ENCODE measurements at regions not wholly inside any gene's neighbourhood (a gene's known extent, or its start where the extent isn't known, plus 50 kb on each side); places are given as distances from the start of the nearest gene placed in this dataset.
A peak's percentile ranks its signal among the peaks of the same experiment; 100 is the strongest.
"Not testable (repeated sequence)": the region's sequence is repeated elsewhere in the genome, so short reads cannot be mapped to it uniquely, and the experiment has no call there.

- Histone ChIP-seq H3K27ac (no peak overlapping the region), H3K4me1 (peaks cover 10 to 34% (median 27%) of the 10 kb centered on the region in 10 experiments), H3K36me3 (no peaks in the 10 kb centered on the region), H4K20me1 (no peaks in the 10 kb centered on the region), H3K9ac (no peak overlapping the region), H3K27me3 (no peaks in the 10 kb centered on the region), H3K4me2 (no peak overlapping the region), H3K9me3 (replicated peaks in 1 of 11) (peaks cover 15 to 30% (median 22%) of the 10 kb centered on the region in 11 experiments; a peak in 18 of 22 replicates), H3K4me3 (no peak overlapping the region)
- no peak for TF ChIP-seq Cebpa-rat (IDR thresholded peaks at IDR 0.05)
These were observed 58.4 kb downstream of the RBFOX3 start for GRCh38 chr17:79552405-79552804.

DNA sequence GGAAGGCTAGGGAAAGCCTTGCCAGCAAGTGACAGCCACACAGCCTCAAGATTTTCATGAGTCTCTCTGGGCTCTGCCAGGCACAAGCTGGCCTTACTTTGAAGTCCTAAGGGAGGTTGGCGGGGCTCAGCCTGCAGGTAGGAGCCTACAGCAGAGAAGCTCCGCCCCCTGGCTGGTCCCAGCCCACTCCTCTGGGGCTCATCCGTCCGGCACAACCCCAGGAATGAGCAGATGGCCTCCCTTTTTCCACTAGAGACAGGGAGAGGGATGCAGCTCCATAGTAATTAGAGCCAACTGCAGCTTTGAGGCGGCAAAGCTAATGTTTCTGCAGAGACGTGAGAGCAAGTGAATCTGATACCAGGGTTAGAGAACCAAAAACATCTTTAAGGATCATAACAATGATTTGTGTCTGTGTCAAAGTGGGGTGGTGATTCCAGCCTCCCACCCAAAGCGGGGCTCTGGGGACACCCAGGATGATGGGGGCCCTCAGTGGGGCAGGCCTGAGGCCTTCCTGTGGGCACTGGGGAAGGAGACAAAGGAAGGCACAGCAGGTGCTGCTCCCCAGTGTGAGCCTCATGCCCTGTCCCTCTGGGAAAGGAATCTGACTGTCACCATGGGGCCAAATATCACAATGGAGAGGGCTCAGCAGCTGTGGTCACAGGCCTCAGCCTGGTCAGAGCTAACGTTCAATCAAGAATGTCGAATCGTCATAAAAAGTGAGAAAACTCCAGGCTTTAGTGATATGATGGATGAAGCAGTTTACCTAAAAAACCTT, 61.5 kb downstream of the RBFOX3 start:
- H3K27me3 ChIP-seq, result no peaks in the 10 kb centered on the region

DNA sequence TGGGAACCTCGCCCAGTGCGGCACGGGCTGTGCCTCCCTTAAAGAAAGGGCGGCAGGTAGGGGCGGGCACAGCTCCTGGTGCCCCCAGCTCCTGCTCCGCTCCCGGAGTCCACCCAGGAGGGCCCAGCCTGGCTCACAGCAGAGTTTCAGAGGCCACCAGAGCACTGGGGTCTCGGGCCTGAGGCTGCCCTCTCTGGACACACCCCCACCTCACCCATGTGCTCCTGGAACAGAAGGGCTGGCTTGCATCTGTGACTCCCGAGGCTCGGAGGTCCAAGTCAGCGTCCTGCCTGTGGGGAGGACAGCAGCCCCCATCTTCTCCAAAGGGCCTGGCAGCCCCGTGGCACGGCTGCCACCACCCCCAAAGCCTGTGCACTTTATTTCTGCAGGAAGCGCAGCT, 62.7 kb downstream of the RBFOX3 start:
- H3K4me2 ChIP-seq, result no peak overlapping the region
- no peak overlapping the region for H3K9ac ChIP-seq
- peaks cover 10 to 16% (median 13%) of the 10 kb centered on the region in 11 experiments; a peak in 18 of 22 replicates for H3K9me3 ChIP-seq (replicated peaks in 1 of 11)
- no peak for TF ChIP-seq Cebpa-rat (IDR thresholded peaks at IDR 0.05)
- H3K4me3 ChIP-seq, result no peak overlapping the region
- no peak overlapping the region for H3K27ac ChIP-seq
- H4K20me1 ChIP-seq, result no peaks in the 10 kb centered on the region
- no peaks in the 10 kb centered on the region for H3K36me3 ChIP-seq
- H3K4me1 ChIP-seq, result peaks cover 3 to 20% (median 13%) of the 10 kb centered on the region in 10 experiments; a peak in 16 of 20 replicates
- no peaks in the 10 kb centered on the region for H3K27me3 ChIP-seq

More for the DNA sequence above, 61.5 kb downstream of the RBFOX3 start:
- Histone ChIP-seq H3K4me3 (no peak overlapping the region), H3K36me3 (no peaks in the 10 kb centered on the region), H4K20me1 (no peaks in the 10 kb centered on the region), H3K9ac (no peak overlapping the region), H3K4me2 (peak overlapping the region in 8 of 11 experiments; percentile 20 to 79 (median 52); a peak in 15 of 22 replicates), H3K4me1 (peaks cover 0 to 18% (median 13%) of the 10 kb centered on the region in 10 experiments; a peak in 15 of 20 replicates), H3K9me3 (replicated peaks in 1 of 11) (peaks cover 15 to 24% (median 20%) of the 10 kb centered on the region in 11 experiments; a peak in 18 of 22 replicates), H3K27ac (no peak overlapping the region)
- no peak for TF ChIP-seq Cebpa-rat (IDR thresholded peaks at IDR 0.05)

DNA sequence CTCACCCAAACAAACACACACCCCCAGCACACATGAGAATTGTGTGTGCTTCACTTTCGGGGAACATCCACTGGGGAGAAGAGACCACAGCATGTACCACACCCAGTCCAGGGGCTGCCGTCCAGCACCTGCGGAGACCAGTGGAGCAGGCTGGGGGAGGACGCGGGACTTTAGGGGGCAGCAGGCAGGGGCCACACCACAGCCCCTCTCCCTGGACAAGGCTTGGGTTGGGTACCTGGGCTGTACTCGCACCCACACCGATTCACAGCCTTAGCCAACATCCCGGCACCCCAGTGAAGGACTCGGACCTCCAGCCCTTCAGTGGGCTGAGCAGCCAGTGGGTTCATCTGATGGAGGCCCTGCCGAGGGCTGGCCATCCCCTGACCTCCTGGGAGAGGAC, 63.3 kb downstream of the RBFOX3 start:
- Histone ChIP-seq H3K27me3 (no peaks in the 10 kb centered on the region), H3K4me1 (peaks cover 3 to 20% (median 13%) of the 10 kb centered on the region in 10 experiments; a peak in 16 of 20 replicates), H3K4me3 (no peak overlapping the region), H3K9me3 (replicated peaks in 1 of 11) (peaks cover 5 to 10% (median 8%) of the 10 kb centered on the region in 11 experiments; a peak in 17 of 22 replicates), H3K36me3 (no peaks in the 10 kb centered on the region), H3K9ac (no peak overlapping the region), H3K27ac (no peak overlapping the region), H3K4me2 (no peak overlapping the region), H4K20me1 (no peaks in the 10 kb centered on the region; a peak in 1 of 22 replicates)
- TF ChIP-seq Cebpa-rat (IDR thresholded peaks at IDR 0.05), result no peak

- not testable (repeated sequence) for H3K27me3 ChIP-seq; H3K9me3 ChIP-seq (replicated peaks in 1 of 11); H4K20me1 ChIP-seq; H3K4me2 ChIP-seq; H3K4me3 ChIP-seq; H3K36me3 ChIP-seq; H3K27ac ChIP-seq; H3K9ac ChIP-seq
- H3K4me1 ChIP-seq, result peaks cover 3 to 20% (median 13%) of the 10 kb centered on the region in 10 experiments; a peak in 16 of 20 replicates
These were observed 63.7 kb downstream of the RBFOX3 start for GRCh38 chr17:79547171-79547570.

- Histone ChIP-seq H3K27me3 (no peaks in the 10 kb centered on the region), H3K36me3 (no peaks in the 10 kb centered on the region), H3K9ac (no peak overlapping the region)
These were observed 64.5 kb downstream of the RBFOX3 start for GRCh38 chr17:79546386-79546785.

GRCh38 chr17:79545251-79546005, 65.4 kb downstream of the RBFOX3 start:
- H3K27ac ChIP-seq, result no peak overlapping the region
- no peak overlapping the region for H3K9ac ChIP-seq
- no peaks in the 10 kb centered on the region for H3K9me3 ChIP-seq (replicated peaks in 1 of 11)
- H3K4me3 ChIP-seq, result no peak overlapping the region
- H3K36me3 ChIP-seq, result no peaks in the 10 kb centered on the region
- no peaks in the 10 kb centered on the region; a peak in 1 of 22 replicates for H4K20me1 ChIP-seq
- no peak for TF ChIP-seq Cebpa-rat (IDR thresholded peaks at IDR 0.05)
- peaks cover 3 to 25% (median 13%) of the 10 kb centered on the region in 10 experiments; a peak in 16 of 20 replicates for H3K4me1 ChIP-seq
- H3K27me3 ChIP-seq, result no peaks in the 10 kb centered on the region
- H3K4me2 ChIP-seq, result no peak overlapping the region

More at GRCh38 chr17:79546386-79546785, 64.5 kb downstream of the RBFOX3 start:
- Histone ChIP-seq H4K20me1 (no peaks in the 10 kb centered on the region; a peak in 1 of 22 replicates), H3K4me1 (peaks cover 3 to 20% (median 13%) of the 10 kb centered on the region in 10 experiments; a peak in 16 of 20 replicates), H3K4me3 (no peak overlapping the region), H3K27ac (no peak overlapping the region), H3K9me3 (replicated peaks in 1 of 11) (no peaks in the 10 kb centered on the region), H3K4me2 (no peak overlapping the region)
- TF ChIP-seq Cebpa-rat (IDR thresholded peaks at IDR 0.05), result no peak

GRCh38 chr17:79544142-79544914, 66.5 kb downstream of the RBFOX3 start:
- Histone ChIP-seq H3K9ac (no peak overlapping the region), H3K4me1 (peaks cover 3 to 22% (median 9%) of the 10 kb centered on the region in 10 experiments; a peak in 16 of 20 replicates), H3K4me2 (peak overlapping the region in 3 of 11 experiments; percentile 37 to 44 (median 37); a peak in 3 of 22 replicates), H3K27ac (no peak overlapping the region), H3K9me3 (replicated peaks in 1 of 11) (no peaks in the 10 kb centered on the region), H4K20me1 (no peaks in the 10 kb centered on the region; a peak in 1 of 22 replicates), H3K36me3 (no peaks in the 10 kb centered on the region), H3K4me3 (no peak overlapping the region), H3K27me3 (no peaks in the 10 kb centered on the region)
- no peak for TF ChIP-seq Cebpa-rat (IDR thresholded peaks at IDR 0.05)

Measured in BLaER1 treated with 17β-estradiol and CSF1 and Interleukin-3, amounts not matched to agents 10 nM and 100 nM (cell line).